Astrocyte of the spinal cord (primary cell): ENCODE measurements at regions not wholly inside any gene's neighbourhood (a gene's known extent, or its start where the extent isn't known, plus 50 kb on each side); places are given as distances from the start of the nearest gene placed in this dataset.

ENCODE experiments used
- DNase-seq: peaks from one replicate; pipeline ENCODE4 v3.0.0; 2011; ENCODE audit warnings: low read depth, low spot score
- H3K4me3 ChIP-seq: 2 replicates; pipeline ENCODE4 v1.5.1; 2011; ENCODE audit warnings: low read depth, mild to moderate bottlenecking, low read length, moderate library complexity
- in situ Hi-C: cut with HindIII; loops from 2 replicates; pipeline ENCODE4 v1.10.0; 2017; ENCODE audit warnings: low sequenced_read_pairs
- TF ChIP-seq, protein P1 (sequence below): IDR thresholded peaks from 2 replicates; pipeline ENCODE4 v1.5.1; 2012; ENCODE audit warnings: low read depth, mild to moderate bottlenecking, low read length, inconsistent platforms

GRCh38 chr13:38617936-38618335 lies 68.9 kb upstream of the FREM2 start:
- TF ChIP-seq, protein P1, sequence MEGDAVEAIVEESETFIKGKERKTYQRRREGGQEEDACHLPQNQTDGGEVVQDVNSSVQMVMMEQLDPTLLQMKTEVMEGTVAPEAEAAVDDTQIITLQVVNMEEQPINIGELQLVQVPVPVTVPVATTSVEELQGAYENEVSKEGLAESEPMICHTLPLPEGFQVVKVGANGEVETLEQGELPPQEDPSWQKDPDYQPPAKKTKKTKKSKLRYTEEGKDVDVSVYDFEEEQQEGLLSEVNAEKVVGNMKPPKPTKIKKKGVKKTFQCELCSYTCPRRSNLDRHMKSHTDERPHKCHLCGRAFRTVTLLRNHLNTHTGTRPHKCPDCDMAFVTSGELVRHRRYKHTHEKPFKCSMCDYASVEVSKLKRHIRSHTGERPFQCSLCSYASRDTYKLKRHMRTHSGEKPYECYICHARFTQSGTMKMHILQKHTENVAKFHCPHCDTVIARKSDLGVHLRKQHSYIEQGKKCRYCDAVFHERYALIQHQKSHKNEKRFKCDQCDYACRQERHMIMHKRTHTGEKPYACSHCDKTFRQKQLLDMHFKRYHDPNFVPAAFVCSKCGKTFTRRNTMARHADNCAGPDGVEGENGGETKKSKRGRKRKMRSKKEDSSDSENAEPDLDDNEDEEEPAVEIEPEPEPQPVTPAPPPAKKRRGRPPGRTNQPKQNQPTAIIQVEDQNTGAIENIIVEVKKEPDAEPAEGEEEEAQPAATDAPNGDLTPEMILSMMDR = no peak
- in situ Hi-C loops = no loop called here
- no peak overlapping the region for H3K4me3 ChIP-seq
- no peak for DNase-seq

- in situ Hi-C loops = no loop called here
- TF ChIP-seq, protein P1 = no peak
- H3K4me3 ChIP-seq = no peak overlapping the region
- no peak for DNase-seq
These were observed 68.5 kb upstream of the FREM2 start for GRCh38 chr13:38618336-38618735.

DNA sequence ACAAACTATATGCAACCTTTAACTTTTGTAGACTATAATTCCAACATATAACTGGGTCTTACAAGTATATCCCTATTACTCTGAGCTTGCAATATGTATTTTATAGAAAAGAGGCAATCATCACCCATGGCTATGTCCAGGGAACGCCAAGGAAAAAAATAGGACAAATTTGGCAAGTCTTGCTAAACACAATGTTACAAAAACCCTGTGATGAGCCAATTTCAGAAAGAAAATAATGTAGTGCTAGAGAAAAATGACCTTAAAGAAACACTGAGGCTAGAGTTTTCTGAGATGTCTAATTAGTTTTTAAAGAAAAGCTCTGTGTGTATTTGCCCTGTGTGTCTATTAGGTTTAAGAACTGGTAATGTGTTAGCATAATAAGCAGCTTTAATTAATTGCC lies 68.0 kb upstream of the FREM2 start:
- no peak overlapping the region for H3K4me3 ChIP-seq
- TF ChIP-seq, protein P1 = no peak
- in situ Hi-C loops = no loop called here
- DNase-seq = no peak

DNA sequence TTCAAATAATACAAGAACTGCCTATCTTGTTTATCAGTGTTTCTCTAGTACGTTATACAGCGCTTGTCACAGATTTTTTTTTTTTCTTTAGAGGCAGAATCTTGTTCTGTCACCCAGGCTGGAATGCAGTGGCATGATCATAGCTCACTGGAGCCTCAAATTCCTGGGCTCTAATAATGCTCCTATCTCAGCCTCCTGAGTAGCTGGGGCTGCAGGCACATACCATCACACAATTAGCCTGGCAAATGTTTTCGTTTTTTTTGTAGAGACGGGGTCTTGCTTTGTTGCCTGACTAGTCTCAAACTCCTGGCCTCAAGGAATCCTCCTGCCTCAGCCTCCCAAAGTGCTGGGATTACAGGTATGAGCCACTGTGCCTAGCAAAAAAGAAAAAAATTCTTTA lies 66.0 kb upstream of the FREM2 start:
- no peak for DNase-seq
- H3K4me3 ChIP-seq = no peak overlapping the region
- in situ Hi-C loops = no loop called here
- TF ChIP-seq, protein P1 = no peak

- in situ Hi-C loops = no loop called here
- DNase-seq = no peak
- TF ChIP-seq, protein P1 = no peak
- no peak overlapping the region for H3K4me3 ChIP-seq
These were observed 62.1 kb upstream of the FREM2 start for GRCh38 chr13:38624822-38625221.

DNA sequence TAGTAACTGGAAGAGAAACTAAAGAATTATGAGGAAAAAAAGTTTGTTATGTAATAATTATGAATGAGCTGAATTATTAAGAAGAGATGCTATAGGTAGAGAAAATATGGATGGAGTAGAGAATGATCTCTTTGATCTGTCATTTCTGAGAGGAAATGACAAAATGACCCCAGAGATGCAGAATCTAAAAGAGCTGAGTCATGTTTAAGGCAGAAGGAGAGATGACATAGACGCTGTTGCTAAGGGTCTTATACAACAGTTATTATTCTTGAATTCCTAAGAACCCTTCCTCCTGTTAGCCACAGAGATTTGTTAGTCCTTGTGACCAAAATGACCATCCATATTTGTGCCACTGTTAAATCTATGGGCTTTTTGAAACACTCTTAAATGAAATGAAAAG lies 58.3 kb upstream of the FREM2 start:
- DNase-seq = no peak
- no peak overlapping the region for H3K4me3 ChIP-seq
- TF ChIP-seq, protein P1 = no peak
- in situ Hi-C loops = no loop called here

- in situ Hi-C loops = no loop called here
- TF ChIP-seq, protein P1 = no peak
- no peak overlapping the region for H3K4me3 ChIP-seq
- DNase-seq = no peak
These were observed 56.1 kb upstream of the FREM2 start for GRCh38 chr13:38630780-38631179.
